Fibroblast of gingiva (primary cell): ENCODE measurements at regions not wholly inside any gene's neighbourhood (a gene's known extent, or its start where the extent isn't known, plus 50 kb on each side); places are given as distances from the start of the nearest gene placed in this dataset.
A peak's percentile ranks its signal among the peaks of the same experiment; 100 is the strongest.
"Not testable (repeated sequence)": the region's sequence is repeated elsewhere in the genome, so short reads cannot be mapped to it uniquely, and the experiment has no call there.

Experiments
- DNase-seq: peaks from one replicate; pipeline ENCODE4 v3.0.0-alpha.2; 2011; ENCODE audit warnings: low read depth

DNA sequence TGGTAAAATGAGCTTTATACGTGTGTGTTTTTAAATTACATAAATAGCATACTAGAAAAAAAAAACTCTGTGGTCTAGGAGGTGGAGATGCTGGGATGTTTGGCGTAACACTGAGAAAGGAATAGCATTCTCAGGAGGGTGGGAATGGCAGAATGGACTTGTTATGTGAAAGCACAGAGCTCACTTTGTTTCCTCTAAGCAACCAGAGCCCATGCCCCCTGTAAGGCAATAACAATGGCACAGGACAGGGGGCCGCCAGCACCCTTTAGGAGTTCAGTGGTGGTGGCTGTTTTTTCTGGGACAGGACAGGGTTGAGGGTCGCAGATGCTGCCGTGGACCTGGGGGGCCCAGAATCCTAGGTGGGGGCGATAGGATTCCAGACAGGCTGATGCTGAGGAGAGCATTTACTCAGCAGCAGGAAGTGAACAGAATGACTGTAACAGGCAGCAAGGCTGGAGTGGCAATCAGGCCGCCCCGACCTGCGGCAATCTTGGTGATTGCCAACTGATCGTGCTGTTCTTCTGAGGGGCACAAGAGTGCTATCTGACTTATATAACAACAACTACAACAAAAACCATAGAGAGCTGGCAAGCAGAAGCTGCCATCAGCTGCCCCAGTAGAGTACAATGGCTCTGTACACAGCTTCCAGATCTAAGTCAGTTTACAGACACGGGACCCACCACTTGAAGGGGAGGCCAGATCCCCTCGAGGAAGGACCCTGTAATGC, 160.4 kb downstream of the UACA start:
- DNase-seq: no peak

DNA sequence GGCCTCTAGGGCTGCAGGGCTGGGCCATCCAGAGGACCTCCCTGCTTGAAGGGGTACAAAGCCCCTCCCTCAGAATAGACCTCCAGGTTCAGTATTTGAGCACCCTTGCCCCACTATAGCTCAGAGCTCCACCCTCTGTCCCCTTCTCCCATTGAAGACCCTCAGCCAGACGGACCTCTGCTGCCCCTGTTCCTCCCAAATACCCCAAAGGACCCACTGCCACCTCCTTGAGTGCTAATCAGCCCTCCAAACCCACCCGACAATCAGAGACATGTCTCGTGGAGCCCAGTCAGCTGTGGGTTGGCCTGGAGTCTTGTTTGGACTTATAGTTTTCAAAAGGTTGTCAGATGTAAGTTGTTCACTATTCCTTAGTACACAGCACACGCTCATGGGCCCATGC, 161.1 kb downstream of the UACA start:
- DNase-seq: no peak

DNA sequence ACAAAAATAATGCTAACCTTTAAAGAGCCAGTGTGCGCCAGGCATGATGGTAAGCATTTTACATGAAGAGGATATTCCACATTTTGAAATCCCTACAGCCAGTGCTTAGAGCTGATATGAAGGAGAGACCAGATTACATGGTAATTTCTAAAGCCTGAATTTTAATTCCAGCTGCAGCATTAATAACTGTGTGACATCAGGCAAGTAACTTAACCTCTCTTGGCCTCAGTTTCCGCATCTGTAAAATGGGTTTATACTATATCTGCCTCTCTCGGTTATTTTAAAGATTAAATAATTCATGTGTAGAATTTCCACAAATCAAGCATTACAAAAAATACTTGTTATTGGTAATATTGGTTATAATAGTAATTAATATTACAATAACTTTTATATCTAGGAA, 165.4 kb downstream of the UACA start:
- no peak for DNase-seq

DNA sequence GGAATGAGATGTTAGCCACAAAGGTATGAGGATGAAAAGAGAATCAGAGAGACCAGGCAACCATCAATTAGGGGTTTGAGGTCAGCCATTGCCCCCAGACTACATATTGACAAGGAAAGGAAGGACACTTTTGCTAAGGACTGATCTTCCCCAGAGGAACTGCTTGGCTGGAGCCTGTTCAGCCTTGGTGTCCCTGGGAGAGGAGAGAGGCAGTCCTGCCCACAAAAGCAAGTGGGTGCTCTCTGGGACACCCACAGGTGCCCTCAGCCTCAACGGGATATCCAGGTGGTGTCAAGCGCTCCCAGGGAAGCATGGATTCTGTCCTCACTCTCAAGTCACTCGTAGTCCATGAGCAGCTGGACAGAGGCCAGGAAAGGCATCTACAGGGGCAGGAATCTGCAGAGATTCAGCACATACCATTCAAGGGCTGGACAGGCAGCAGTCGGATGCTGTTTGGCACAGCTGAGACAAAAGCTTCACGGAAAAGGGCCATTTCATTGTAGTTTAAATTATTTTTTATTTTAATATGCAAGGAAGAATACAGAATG, 166.2 kb downstream of the UACA start:
- DNase-seq: no peak

DNA sequence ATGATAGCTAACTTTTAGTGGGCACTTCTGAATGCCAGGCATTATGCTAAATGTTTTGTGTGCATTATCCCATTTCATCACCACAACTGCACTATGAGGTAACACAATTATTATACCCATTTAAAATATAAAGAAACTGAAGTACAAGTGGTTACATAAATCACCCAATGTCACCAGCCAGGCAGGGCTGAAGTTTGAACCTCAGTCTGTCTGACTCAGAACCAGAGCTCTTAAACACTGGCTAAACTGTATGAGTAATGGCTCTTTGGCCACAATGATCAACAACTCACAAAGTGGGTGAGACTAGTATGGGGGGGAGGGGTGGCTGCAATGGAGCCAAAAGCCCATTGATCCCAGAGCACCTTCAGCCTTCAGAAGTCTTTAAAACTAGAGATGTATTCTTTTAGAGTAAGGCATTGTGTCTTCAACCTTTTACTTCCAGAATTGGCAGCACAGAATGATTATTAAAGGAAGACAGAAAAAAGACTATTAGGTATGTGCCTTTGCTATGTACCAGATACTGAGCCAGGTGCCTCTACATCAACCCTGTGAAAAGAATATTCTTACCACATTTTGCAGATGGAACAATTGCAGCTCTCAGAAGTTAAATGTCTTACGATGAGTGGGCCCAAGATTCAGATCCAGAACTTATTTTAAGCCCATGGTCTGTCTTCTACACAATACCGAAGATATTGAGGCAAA, 166.9 kb downstream of the UACA start:
- no peak for DNase-seq

DNA sequence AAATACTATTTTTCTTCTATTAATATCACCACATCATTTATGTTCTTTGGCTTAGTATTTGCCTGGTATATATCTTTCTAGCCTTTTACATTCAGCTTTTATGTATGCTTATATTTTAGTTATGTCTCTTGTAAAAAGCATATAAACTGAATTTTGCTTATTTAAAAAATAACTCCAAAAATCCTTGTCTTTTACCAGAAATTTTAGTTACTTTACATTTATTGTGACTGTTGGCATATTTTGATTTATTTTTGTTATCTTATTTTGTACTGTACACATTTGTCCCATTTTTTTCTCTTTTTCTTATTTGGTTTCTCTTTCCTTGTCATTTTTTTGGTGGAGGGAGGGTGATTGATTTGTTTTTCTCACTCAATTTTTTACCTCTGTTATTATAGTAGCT, 169.6 kb downstream of the UACA start:
- no peak for DNase-seq

DNA sequence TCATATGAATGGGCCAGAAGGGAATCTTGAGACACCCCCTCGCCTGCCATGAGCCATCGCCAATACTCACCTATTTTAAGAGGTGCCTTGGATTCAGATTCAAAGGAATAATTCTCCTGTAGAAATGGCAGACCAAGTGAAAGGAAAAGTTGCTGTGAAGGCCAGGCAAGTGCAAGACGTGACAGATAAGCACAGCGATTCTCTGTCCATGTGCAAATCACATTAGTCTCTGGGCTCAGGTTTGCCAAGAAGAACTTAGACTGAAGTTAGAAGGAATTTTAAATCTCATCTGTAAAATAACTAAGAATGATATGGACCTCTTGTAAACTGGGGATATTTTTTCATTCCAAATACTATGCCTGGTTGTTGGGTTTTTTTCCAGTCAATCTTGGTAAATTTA, 173.6 kb downstream of the UACA start:
- no peak for DNase-seq

DNA sequence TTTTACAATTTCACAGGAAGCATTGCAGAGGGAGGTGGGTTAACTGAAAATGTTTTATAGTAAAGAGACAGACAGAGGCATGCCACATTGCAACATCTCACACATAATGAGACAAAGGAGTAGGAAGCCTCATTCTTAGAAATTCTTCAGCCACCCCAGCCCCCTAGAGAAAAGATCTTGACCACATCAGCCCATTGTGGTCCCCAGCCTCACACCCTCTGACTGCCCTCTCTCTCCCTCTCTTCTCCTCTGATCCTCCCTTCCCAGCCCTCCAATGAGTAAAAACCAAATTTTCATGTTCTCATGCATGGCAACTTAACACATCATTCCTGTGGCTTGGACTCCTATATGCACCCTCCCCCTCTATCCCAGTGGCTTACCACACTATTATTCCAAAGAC, 174.1 kb downstream of the UACA start:
- no peak for DNase-seq

DNA sequence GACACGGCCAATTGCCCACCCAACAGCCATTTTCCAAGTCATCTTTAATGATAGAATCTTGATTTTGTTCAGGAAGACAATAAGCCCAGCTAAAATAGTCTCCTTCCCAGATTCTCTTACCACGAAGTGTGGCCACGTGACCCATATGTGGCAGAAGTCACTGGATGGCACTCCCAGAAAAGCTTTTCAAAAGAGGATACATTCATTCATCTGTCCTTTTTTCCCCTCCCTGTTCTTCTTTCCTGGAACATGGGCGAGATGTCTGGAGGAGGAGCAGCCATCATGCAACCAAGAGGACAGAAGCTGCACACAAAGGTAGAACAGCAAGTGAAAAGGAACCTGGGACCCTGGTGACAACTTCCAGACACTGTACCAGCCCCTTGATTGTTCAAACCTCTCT, 174.7 kb downstream of the UACA start:
- no peak for DNase-seq

DNA sequence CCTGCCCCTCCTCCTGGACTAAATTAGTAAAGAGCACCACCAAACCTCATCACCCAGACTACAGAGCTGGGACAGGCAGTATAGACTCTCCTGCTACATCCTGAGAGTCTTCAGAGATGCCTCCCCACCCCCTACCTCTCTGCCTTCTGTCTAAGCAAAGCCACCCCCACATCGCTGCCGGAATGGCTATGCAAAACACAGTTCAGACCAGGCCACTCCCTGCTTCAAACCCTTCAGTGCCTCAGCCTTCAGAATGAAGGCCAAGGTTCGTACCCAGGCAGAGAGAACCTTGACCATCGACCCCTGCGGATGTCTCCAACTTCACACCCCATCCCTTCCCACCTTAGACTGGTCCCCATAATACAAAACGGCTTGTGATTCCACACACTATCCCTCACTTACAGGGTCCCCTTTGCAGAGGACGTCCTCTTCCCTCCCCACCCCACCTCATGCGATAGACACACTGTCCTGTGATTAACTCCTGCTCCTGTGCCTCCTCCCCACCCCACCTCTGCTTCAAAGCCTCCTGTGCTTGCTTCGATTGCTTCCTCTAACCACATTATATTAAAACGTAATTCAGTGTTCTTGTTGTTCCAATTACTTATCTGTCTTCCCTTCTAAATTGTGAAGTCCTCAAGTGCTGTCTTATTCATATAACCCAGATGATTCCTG, 175.3 kb downstream of the UACA start:
- no peak for DNase-seq

DNA sequence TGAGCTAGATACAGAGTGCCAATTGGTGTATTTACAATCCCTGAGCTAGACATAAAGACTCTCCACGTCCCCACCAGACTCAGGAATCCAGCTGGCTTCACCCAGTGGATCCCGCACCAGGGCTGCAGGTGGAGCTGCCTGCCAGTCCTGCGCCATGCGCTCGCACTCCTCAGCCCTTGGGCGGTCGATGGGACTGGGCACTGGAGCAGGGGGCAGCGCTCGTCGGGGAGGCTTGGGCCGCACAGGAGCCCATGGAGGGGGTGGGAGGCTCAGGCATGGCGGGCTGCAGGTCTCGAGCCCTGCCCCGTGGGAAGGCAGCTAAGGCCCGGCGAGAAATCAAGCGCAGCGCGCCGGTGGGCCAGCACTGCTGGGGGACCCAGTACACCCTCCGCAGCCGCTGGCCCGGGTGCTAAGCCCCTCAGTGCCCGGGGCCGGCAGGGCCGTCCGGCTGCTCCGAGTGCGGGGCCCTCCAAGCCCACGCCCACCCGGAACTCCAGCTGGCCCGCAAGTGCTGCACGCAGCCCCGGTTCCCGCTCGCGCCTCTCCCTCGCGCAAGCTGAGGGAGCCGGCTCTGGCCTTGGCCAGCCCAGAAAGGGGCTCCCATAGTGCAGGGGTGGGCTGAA, 176.2 kb downstream of the UACA start:
- DNase-seq: not testable (repeated sequence)

DNA sequence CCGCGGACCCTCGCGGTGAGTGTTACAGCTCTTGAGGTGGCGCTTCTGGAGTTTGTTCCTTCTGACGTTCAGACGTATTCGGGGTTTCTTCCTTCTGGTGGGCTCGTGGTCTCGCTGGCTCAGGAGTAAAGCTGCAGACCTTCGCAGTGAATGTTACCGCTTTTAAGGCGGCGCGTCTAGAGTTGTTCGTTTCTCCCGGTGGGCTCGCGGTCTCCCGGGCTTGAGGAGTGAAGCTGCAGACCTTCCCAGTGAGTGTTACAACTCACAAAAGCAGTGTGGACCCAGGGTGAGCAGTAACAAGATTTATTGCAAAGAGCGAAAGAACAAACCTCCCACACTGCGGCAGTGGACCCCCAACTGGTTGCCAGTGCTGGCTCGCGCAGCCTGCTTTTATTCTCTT, 177.1 kb downstream of the UACA start:
- no peak for DNase-seq

DNA sequence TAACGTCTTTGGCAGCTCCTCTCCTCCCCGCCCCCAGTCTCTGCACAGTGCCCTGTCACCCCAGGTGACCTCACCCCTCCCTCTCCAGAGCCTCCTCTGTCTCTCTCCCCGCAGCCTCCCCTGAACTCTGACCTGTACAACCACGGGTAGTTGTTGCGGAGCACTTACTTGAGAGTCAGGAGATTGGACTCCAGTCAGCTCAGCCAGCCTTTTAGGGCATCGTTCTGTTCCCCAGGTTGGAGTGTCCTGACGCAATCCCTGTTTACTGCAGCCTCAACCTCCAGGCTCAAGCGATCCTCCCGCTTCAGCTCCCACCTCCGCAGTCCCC, 177.7 kb downstream of the UACA start:
- no peak for DNase-seq

DNA sequence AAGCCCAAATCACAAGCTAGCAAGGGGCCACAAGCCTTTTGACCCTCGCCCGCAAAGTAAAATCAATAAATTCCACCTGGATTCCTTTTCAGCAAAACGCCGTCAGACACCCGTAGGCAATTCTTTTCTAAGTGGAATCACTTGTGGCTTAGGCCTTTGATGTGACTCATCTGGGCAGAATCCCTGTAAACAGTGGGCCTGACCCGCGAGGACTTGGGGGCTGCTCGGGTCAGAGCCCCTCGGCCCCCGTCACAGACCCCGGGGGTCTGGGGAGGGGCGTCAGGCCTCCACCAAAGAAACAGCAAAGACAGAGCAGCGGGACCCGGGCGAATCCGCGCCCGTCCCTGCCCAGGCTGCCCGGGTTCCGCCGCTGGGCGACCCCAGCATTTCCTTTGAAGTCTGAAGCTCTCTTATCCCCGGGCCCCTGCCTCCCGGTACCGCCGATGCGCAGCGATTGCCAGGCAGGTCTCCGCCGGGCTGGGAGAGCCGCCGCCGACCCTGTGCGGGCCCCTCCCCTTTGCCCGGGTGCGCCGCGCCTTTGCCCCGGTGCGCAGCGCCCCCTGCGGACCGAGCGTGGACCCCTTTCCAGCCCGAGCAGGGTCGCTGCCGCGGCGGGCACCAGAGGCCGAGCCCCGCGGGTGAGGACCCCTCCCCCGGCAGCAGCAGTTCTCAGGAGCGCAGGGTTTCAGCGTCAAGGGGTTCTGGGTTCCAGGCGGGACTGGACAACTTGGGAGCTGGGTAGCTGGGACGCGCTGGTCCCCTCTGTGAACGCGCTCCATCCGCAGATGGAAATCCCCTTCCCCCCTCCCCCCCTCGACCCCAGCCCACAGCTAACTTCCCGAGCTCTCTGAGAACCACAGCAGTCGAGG, 178.3 kb downstream of the UACA start:
- DNase-seq: no peak

DNA sequence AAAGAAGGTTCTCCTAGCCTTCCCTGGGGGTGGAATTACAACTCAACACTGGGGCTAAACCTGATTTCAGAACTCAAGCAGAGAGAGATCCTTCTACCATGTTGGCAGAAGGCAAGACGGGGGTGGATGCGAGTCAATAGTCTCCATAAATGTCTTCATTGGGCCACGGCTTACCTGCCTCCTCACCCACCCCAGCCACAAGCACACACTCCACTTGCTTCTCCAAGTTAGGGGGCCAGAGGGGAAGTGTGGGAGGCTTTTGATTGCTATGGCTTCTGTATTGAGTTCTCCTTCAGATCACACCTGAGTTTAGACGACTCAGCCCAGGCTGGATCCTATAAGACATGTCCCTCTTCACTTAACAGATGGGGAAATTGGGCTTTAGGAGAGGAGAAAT, 178.9 kb downstream of the UACA start:
- no peak for DNase-seq

DNA sequence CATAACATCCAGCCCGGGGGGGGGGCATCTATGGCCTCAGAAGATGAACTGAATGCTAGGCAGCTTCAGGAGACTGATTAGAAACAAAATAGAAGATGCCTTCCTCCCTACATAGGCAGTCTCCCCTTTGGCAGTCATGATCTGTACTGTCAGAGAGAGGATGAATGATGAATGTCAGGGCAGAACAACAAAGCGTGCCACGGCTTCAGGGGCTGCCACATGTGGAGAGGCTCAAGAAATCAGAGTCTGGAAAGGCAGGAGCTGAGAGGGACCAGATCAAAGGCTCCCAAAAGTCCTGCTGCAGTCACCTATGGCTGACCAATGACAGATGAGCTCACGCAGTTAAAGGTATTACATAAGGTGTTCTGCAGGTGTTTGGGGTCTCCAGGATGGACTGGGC, 180.4 kb downstream of the UACA start:
- no peak for DNase-seq

DNA sequence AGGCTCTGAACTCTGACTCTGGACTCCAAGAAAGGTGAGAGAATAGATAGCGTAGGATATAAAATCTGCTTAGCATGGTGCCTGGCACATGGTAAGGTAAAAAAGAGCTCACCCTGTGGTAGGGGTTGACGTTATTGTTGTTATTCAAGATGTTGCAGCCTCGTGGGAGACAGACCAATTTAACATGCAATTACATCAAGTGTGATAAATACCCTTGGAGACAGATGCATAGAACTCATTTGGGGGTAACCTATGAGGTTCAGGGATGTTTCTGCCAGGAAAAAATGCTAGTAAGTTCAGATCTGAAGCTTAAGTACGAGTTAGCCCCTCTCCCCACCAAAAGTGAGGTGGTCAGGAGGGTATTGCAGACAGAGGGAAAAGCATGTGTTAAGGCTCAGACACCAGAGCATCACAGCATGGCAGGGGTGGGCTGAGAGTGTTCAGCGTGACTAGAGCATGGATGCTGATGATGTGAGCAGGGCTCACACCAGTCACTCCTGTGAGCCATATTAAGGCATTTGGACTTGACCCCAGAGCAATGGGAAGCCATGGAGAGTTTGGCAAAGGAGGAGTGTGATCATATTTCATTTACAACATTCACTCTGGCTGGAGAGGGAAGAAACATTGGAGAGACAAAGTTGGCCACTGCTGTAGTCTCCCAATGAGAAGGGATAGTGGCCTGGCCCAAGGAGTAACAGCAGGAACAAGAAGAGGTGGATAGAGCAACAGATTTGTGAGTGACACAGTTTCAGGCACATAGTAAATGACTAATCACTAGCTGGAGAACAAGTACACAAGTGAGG, 181.0 kb downstream of the UACA start:
- DNase-seq: peak; percentile 73

DNA sequence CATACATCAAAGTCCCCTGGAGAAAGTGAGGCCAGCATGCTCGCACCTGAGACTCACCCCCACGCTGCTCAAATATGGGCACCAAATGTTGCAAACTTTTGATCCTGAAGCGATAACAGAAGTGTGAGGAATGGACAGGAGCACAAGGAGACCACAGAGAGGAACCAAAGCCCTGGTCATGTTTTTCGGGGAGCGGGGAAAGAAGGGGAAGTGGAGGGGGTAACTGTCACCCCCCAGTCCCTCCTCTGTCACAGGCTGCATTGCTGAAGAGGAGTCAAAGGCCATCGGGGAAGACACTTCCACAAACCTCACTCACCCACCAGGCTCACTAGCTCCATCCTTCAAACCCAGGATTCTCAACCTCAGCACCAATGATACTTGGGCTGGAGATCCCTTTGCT, 182.4 kb downstream of the UACA start:
- no peak for DNase-seq

DNA sequence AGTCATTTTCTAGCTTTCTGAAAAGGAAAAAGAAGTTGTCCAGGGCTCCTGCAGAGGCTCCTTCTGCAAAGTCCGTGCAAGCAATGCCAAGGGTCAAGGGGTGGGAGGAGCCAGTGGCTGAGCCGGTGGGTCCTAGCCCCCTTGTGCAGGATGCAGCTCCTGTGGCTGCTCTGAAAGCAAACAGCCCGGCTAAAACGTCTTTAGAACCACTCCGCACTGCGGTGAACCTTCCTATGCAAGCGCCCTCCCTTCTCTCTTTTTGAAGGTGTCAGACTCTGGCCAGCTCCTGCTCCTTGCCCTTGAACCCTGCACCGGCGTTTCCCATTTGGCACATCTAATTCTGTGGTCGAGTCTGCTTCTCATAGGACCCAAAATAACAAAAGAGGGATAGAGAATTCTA, 183.1 kb downstream of the UACA start:
- no peak for DNase-seq

DNA sequence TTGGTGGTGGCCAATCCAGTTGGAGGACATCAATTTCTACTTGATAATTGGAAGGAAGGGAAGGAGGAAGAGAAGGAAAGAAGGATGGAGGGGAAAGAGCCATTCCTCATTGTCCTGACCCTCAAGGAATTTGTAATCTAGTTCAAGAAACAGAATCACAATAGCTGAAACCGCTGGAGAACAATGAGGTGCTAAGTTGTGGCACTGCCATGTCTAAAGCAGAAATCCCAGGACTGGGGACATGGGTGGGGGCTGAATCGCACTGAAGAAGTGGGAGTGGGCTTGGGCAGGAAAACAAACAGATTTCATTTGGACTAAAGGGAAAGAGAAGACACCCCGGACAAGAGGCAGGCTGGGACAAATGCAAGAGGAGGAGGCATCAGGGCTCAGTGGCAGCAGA, 183.6 kb downstream of the UACA start:
- no peak for DNase-seq

DNA sequence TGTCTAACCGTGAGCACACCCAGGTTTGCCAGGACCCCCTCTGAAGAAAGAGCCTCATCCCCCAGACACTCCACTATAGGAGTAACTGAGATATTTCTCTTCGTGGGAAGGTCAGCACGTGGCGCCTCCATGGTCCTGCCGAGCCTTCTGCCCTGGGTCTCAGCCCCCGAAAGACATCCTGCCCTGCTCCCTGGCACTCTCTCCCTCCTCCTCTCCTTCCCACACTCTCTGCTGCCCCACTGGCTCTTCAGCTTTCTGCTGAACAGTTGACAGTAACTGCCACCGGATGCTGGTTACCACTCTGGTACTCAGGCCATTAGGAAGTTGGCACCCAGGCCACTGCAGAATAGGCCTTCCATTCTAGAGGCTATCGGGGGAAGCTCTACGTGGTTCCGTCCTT, 185.2 kb downstream of the UACA start:
- no peak for DNase-seq
